ENCODE measurements at regions not wholly inside any gene's neighbourhood (a gene's known extent, or its start where the extent isn't known, plus 50 kb on each side); places are given as distances from the start of the nearest gene placed in this dataset.

DNA sequence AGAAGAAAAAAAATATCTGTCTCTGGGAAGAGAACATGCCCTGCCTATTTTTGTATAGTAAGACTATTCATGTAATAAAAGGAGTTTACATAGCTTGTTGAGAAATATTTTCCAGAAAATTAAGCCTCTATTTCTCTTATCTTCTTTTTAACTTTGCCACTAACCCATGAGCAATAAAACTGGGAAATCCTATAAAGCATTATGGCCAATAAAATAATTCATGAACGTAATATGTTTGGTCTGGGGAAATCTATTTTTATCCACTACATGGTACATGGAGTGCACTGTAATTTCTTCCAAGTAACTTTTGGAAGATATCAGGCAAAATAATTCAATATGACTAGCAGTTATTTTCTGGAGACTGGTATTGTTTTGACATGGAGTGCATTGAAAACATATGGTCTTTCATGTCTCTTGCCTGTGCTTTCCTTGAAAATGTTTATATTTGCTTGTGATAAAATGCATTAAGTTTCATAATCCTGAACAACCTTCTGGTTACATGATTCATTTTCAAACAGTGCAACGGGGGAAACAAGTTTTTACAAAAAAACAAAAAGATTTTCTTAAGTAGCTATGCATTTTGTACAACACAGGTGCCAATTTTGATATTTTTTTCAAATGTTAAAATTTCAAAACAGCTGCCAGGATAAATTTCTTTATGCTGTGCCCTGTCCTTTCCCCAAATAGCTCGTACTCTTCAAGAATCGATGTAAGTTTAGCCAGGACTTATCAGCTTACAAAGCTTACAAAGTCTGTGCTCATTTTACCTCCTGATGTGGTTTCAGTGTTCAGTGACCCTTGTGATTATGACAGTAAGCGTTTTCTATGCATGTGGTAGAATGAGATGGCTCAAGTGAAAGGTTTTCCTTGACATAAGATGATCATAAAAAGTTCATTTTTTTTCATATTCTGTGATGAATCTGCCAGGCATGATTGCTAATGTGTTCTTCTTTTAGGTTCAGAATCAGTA lies 194.5 kb downstream of the UBE2E3 start:
- Histone ChIP-seq H4K20me1 (ENCODE audit: insufficient read depth) (no peaks in the 10 kb centered on the region), H2AFZ (ENCODE audit: low read depth, low read length, poor library complexity, severe bottlenecking) (no peak overlapping the region), H3K27me3 (ENCODE audit: insufficient read depth, low read length) (no peaks in the 10 kb centered on the region), H3K79me2 (ENCODE audit: insufficient read depth, low read length) (no peaks in the 10 kb centered on the region), H3K36me3 (ENCODE audit: control insufficient read depth in 1 of 2, insufficient read depth in 2 of 2, low read length in 2 of 2) (no peaks in the 10 kb centered on the region), H3K9me3 (ENCODE audit: control insufficient read depth in 1 of 2, insufficient read depth in 1 of 2, low read depth in 1 of 2, low read length in 2 of 2) (no peaks in the 10 kb centered on the region), H3K9ac (ENCODE audit: low read length) (no peak overlapping the region), H3K9me2 (ENCODE audit: insufficient read depth) (no peaks in the 10 kb centered on the region), H3K4me1 (ENCODE audit: control insufficient read depth in 1 of 2, insufficient read depth in 2 of 2, low read length in 2 of 2) (no peaks in the 10 kb centered on the region), H3K4me3 (replicated peaks in 1 of 2; ENCODE audit: low read depth in 1 of 2, low read length in 2 of 2) (no peak overlapping the region), H3K27ac (ENCODE audit: low read depth, low read length) (no peak overlapping the region), H3K4me2 (ENCODE audit: low read length) (no peak overlapping the region)
- intact Hi-C loops (cut with micrococcal nuclease): no loop called here
- RAD21 ChIA-PET (ENCODE audit: low non-redundant PET in 1 of 2, low total read pairs in 2 of 2, uncharacterized antibody in 2 of 2, unreplicated experiment in 2 of 2): no interaction called here
- DNase-seq (ENCODE audit: low read depth, low spot score): no peak
- TF ChIP-seq CBX3 (IDR thresholded peaks at IDR 0.05; ENCODE audit: low read depth) (no peak), FOSL1 (IDR thresholded peaks at IDR 0.05; ENCODE audit: low read depth) (no peak), SRF (IDR thresholded peaks at IDR 0.05; ENCODE audit: low read depth) (no peak), EZH2phosphoT487 (IDR thresholded peaks at IDR 0.05; ENCODE audit: borderline replicate concordance) (no peak), SP1 (IDR thresholded peaks at IDR 0.05; ENCODE audit: low read depth) (no peak), ZNF274 (IDR thresholded peaks at IDR 0.05; ENCODE audit: low read depth, low read length) (no peak), RAD21 (IDR thresholded peaks at IDR 0.05; ENCODE audit: low read depth) (no peak), POLR2A (IDR thresholded peaks at IDR 0.05; ENCODE audit: borderline replicate concordance, extremely low read depth, insufficient read depth, insufficient read length) (no peak), JUND (IDR thresholded peaks at IDR 0.05) (no peak), CEBPB (IDR thresholded peaks at IDR 0.05; ENCODE audit: low read depth) (no peak), YY1 (IDR thresholded peaks at IDR 0.05; ENCODE audit: extremely low read depth, insufficient replicate concordance, low read depth, low read length) (no peak), POLR2AphosphoS5 (IDR thresholded peaks at IDR 0.05; ENCODE audit: low read depth, low read length) (no peak), EZH2 (IDR thresholded peaks at IDR 0.05) (no peak), ELF1 (IDR thresholded peaks at IDR 0.05; ENCODE audit: borderline replicate concordance, low read depth) (no peak), SIN3A (IDR thresholded peaks at IDR 0.05; ENCODE audit: low read depth) (no peak)
- TF ChIP-seq, protein P1, sequence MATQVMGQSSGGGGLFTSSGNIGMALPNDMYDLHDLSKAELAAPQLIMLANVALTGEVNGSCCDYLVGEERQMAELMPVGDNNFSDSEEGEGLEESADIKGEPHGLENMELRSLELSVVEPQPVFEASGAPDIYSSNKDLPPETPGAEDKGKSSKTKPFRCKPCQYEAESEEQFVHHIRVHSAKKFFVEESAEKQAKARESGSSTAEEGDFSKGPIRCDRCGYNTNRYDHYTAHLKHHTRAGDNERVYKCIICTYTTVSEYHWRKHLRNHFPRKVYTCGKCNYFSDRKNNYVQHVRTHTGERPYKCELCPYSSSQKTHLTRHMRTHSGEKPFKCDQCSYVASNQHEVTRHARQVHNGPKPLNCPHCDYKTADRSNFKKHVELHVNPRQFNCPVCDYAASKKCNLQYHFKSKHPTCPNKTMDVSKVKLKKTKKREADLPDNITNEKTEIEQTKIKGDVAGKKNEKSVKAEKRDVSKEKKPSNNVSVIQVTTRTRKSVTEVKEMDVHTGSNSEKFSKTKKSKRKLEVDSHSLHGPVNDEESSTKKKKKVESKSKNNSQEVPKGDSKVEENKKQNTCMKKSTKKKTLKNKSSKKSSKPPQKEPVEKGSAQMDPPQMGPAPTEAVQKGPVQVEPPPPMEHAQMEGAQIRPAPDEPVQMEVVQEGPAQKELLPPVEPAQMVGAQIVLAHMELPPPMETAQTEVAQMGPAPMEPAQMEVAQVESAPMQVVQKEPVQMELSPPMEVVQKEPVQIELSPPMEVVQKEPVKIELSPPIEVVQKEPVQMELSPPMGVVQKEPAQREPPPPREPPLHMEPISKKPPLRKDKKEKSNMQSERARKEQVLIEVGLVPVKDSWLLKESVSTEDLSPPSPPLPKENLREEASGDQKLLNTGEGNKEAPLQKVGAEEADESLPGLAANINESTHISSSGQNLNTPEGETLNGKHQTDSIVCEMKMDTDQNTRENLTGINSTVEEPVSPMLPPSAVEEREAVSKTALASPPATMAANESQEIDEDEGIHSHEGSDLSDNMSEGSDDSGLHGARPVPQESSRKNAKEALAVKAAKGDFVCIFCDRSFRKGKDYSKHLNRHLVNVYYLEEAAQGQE (IDR thresholded peaks at IDR 0.05; ENCODE audit: low read depth): no peak
- TF ChIP-seq, protein P2, sequence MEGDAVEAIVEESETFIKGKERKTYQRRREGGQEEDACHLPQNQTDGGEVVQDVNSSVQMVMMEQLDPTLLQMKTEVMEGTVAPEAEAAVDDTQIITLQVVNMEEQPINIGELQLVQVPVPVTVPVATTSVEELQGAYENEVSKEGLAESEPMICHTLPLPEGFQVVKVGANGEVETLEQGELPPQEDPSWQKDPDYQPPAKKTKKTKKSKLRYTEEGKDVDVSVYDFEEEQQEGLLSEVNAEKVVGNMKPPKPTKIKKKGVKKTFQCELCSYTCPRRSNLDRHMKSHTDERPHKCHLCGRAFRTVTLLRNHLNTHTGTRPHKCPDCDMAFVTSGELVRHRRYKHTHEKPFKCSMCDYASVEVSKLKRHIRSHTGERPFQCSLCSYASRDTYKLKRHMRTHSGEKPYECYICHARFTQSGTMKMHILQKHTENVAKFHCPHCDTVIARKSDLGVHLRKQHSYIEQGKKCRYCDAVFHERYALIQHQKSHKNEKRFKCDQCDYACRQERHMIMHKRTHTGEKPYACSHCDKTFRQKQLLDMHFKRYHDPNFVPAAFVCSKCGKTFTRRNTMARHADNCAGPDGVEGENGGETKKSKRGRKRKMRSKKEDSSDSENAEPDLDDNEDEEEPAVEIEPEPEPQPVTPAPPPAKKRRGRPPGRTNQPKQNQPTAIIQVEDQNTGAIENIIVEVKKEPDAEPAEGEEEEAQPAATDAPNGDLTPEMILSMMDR (IDR thresholded peaks at IDR 0.05 in 2 of 3, conservative IDR thresholded peaks at IDR 0.05 in 1 of 3; ENCODE audit: borderline replicate concordance in 1 of 3, insufficient read depth in 1 of 3, low read depth in 2 of 3, low read length in 2 of 3): no peak
- TF ChIP-seq, protein P3, sequence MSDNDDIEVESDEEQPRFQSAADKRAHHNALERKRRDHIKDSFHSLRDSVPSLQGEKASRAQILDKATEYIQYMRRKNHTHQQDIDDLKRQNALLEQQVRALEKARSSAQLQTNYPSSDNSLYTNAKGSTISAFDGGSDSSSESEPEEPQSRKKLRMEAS (IDR thresholded peaks at IDR 0.05): no peak
- TF ChIP-seq, protein P4, sequence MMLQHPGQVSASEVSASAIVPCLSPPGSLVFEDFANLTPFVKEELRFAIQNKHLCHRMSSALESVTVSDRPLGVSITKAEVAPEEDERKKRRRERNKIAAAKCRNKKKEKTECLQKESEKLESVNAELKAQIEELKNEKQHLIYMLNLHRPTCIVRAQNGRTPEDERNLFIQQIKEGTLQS (IDR thresholded peaks at IDR 0.05): no peak
- TF ChIP-seq, protein P5, sequence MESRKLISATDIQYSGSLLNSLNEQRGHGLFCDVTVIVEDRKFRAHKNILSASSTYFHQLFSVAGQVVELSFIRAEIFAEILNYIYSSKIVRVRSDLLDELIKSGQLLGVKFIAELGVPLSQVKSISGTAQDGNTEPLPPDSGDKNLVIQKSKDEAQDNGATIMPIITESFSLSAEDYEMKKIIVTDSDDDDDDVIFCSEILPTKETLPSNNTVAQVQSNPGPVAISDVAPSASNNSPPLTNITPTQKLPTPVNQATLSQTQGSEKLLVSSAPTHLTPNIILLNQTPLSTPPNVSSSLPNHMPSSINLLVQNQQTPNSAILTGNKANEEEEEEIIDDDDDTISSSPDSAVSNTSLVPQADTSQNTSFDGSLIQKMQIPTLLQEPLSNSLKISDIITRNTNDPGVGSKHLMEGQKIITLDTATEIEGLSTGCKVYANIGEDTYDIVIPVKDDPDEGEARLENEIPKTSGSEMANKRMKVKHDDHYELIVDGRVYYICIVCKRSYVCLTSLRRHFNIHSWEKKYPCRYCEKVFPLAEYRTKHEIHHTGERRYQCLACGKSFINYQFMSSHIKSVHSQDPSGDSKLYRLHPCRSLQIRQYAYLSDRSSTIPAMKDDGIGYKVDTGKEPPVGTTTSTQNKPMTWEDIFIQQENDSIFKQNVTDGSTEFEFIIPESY (IDR thresholded peaks at IDR 0.05; ENCODE audit: extremely low read depth, insufficient replicate concordance, low read length): no peak
- ATAC-seq: no peak
- BruUV-seq (replicated peaks): no TSS peak
- POLR2A ChIA-PET: no interaction called here
- CTCF ChIA-PET: no interaction called here

Measured in HCT116 (cell line).